Nephron progenitor cell (in vitro differentiated cells): ENCODE measurements at regions not wholly inside any gene's neighbourhood (a gene's known extent, or its start where the extent isn't known, plus 50 kb on each side); places are given as distances from the start of the nearest gene placed in this dataset.
"Not testable (repeated sequence)": the region's sequence is repeated elsewhere in the genome, so short reads cannot be mapped to it uniquely, and the experiment has no call there.

ENCODE experiments used
- DNase-seq: peaks from one replicate; pipeline ENCODE4 v3.0.0; 2021
- H3K27ac Mint-ChIP-seq: 2 replicates; pipeline ENCODE4 v1.8.0; 2021; ENCODE audit warnings: mild to moderate bottlenecking, moderate library complexity, mixed read lengths
- H3K27me3 Mint-ChIP-seq: 2 replicates; pipeline ENCODE4 v1.8.0; 2021; ENCODE audit warnings: mild to moderate bottlenecking, low read depth, mixed read lengths; ENCODE audit not compliant: poor library complexity
- H3K36me3 Mint-ChIP-seq: 2 replicates; pipeline ENCODE4 v1.8.0; 2021; ENCODE audit warnings: low read depth, mixed read lengths
- H3K4me1 Mint-ChIP-seq: 2 replicates; pipeline ENCODE4 v1.8.0; 2021; ENCODE audit warnings: mixed read lengths
- H3K4me3 Mint-ChIP-seq: 2 replicates; pipeline ENCODE4 v1.8.0; 2021; ENCODE audit warnings: mild to moderate bottlenecking, moderate library complexity, mixed read lengths
- H3K9me3 Mint-ChIP-seq: 2 replicates; pipeline ENCODE4 v1.8.0; 2021; ENCODE audit warnings: mild to moderate bottlenecking, moderate library complexity, mixed read lengths
- CTCF ChIP-seq: fragments of 200-600 bp; sonication (generic); IDR thresholded peaks from 2 replicates; pipeline ENCODE4 v1.5.0; 2021; ENCODE audit warnings: antibody characterized with exemption

DNA sequence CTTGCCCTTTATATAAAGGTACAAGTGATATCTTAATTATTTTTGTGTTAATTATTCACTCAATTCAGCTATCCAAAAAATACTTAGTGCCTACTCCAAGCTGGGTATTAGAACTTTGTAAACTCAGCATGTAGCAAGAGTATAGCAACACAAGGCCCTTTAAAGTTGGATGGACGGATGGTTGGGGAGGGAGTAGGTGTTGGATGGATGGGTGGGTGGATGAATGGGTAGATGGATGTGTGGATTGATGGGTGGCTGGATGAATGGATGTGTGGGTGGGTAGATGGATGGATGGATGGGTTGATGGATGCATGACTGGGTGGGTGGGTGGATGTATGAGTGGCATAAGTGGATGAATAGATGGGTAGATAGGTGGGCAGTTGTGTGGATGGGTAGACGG, 211.5 kb downstream of the BANP start:
- peaks cover 12% of the 10 kb centered on the region for H3K4me1 Mint-ChIP-seq
- not testable (repeated sequence) for H3K4me3 Mint-ChIP-seq, H3K9me3 Mint-ChIP-seq, H3K36me3 Mint-ChIP-seq, DNase-seq, H3K27me3 Mint-ChIP-seq, H3K27ac Mint-ChIP-seq

DNA sequence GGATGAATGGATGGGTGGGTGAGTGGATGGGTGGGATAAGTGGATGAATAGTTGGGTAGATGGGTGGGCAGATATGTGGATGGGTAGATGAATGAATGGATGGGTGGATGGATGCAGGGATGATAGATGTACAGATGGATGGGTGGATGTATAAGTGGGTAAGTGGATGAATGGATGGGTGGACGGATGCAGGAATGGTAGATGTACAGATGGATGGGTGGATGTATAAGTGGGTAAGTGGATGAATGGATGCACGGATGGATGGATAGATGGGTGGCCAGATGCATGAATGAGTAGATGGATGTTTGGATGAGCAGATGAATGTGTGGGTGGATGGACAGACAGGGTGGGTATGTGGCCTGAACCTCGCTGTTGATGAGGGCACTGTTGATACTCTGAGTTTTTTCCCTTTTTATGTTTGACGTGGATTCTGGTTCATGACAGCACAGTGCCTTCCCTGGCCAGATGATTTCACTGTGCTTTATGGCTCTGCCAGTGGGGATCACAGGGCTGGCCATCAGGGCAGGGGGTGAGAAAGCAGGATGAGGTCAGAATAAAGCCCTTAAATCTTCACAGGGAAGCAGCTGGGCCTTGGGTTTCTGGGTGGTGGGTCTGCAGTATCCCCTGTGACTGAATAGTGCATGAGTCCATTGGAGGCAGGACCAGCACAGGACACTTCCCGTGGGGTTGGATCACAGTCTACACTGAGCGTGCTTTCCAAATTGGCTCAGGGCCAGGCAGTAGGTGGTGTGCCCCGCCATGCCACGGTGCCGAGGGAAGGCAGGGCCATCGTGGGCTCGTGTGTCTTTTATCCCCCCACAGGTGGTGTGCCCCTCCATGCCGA, 213.2 kb downstream of the BANP start:
- not testable (repeated sequence) for H3K9me3 Mint-ChIP-seq, DNase-seq, H3K36me3 Mint-ChIP-seq, H3K27ac Mint-ChIP-seq, H3K4me3 Mint-ChIP-seq
- Mint-ChIP-seq H3K27me3 (peaks cover 12% of the 10 kb centered on the region), H3K4me1 (peaks cover 12% of the 10 kb centered on the region)

GRCh38 chr16:88165040-88165544, 213.9 kb downstream of the BANP start:
- H3K4me3 Mint-ChIP-seq, H3K4me1 Mint-ChIP-seq, H3K27ac Mint-ChIP-seq, H3K36me3 Mint-ChIP-seq, H3K27me3 Mint-ChIP-seq, H3K9me3 Mint-ChIP-seq, DNase-seq: not testable (repeated sequence)

- DNase-seq, H3K9me3 Mint-ChIP-seq: not testable (repeated sequence)
- peaks cover 14% of the 10 kb centered on the region for H3K27me3 Mint-ChIP-seq
These were observed 214.4 kb downstream of the BANP start for GRCh38 chr16:88165683-88166082.

GRCh38 chr16:88166209-88166773, 215.1 kb downstream of the BANP start:
- H3K4me3 Mint-ChIP-seq, H3K36me3 Mint-ChIP-seq, H3K27ac Mint-ChIP-seq, H3K4me1 Mint-ChIP-seq, H3K9me3 Mint-ChIP-seq, DNase-seq: not testable (repeated sequence)
- H3K27me3 Mint-ChIP-seq, result peaks cover 15% of the 10 kb centered on the region

More at GRCh38 chr16:88165683-88166082, 214.4 kb downstream of the BANP start:
- not testable (repeated sequence) for H3K36me3 Mint-ChIP-seq, H3K4me3 Mint-ChIP-seq, H3K27ac Mint-ChIP-seq
- H3K4me1 Mint-ChIP-seq, result peaks cover 11% of the 10 kb centered on the region

- DNase-seq, H3K27ac Mint-ChIP-seq, H3K4me3 Mint-ChIP-seq, H3K36me3 Mint-ChIP-seq, H3K4me1 Mint-ChIP-seq: not testable (repeated sequence)
- H3K27me3 Mint-ChIP-seq, result peaks cover 20% of the 10 kb centered on the region
- peaks cover 20% of the 10 kb centered on the region for H3K9me3 Mint-ChIP-seq
These were observed 214.8 kb upstream of the ZNF469 start for GRCh38 chr16:88167798-88168556.

GRCh38 chr16:88168557-88168949, 214.2 kb upstream of the ZNF469 start:
- DNase-seq, H3K36me3 Mint-ChIP-seq, H3K27ac Mint-ChIP-seq, H3K4me1 Mint-ChIP-seq, H3K4me3 Mint-ChIP-seq: not testable (repeated sequence)
- Mint-ChIP-seq H3K9me3 (peaks cover 22% of the 10 kb centered on the region), H3K27me3 (peaks cover 20% of the 10 kb centered on the region)

DNA sequence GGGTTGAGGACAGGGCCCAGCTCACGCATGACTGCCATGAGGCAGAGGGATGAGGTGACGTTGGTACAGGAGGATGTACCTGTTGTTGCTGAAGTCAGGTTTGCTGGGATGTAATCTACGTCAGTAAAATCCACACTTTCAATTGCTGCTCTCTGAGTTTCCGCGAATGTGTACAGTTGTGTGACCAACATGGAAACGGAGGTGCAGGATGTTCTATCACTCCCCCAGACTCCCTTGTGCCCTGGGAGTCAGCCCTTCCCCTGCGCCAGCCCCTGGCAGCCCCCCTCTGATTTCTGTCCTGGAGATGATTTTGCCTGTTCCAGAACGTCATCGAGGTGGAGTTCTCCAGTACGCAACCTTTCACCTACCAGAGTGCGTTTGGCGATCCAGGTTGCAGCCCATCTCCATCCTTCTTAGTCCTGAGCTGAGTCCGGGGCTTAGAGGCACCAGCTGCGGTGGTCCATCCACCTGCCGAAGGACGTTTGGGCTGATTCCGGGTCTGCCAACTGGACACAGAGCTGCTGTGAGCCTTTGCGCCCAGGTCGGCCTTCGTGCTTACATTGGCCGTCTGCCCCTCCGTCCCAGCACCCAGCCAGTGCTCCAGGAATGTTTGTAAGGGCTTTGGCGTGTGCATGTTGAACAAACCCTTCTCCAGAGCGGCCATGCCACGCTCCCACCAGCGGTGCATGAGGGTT, 213.5 kb upstream of the ZNF469 start:
- not testable (repeated sequence) for DNase-seq, H3K4me1 Mint-ChIP-seq, H3K36me3 Mint-ChIP-seq

GRCh38 chr16:88169831-88170165, 213.0 kb upstream of the ZNF469 start:
- not testable (repeated sequence) for H3K4me1 Mint-ChIP-seq, H3K27ac Mint-ChIP-seq, DNase-seq, H3K36me3 Mint-ChIP-seq, H3K4me3 Mint-ChIP-seq
- H3K9me3 Mint-ChIP-seq, result peaks cover 24% of the 10 kb centered on the region
- peaks cover 17% of the 10 kb centered on the region for H3K27me3 Mint-ChIP-seq

More for the DNA sequence above, 213.5 kb upstream of the ZNF469 start:
- H3K4me3 Mint-ChIP-seq, H3K27ac Mint-ChIP-seq: not testable (repeated sequence)
- peaks cover 24% of the 10 kb centered on the region for H3K9me3 Mint-ChIP-seq
- H3K27me3 Mint-ChIP-seq, result peaks cover 17% of the 10 kb centered on the region

DNA sequence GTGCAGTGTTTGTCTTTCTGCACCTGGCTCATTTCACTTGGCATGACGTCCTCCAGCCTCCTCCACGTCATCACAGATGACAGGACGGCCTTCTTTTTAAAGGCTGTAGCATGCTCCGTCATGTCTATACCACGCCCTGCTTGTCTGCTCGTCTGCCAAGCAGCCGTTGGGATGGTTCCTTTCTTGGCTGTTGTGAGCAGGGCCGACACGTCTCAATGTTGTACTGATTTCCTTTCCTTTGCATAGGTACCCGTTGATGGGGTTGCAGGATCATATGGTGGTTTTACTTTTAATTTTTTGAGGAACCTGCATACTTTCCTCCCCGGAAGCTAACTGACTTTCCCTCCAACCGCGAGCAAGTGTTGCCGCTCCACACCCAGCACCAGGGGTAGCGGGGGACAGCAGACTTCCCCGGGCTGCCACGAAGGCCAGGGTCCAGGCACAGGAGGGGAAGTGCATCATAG, 212.2 kb upstream of the ZNF469 start:
- Mint-ChIP-seq H3K27me3 (peaks cover 24% of the 10 kb centered on the region), H3K4me1 (peaks cover 6% of the 10 kb centered on the region), H3K36me3 (no peaks in the 10 kb centered on the region), H3K27ac (no peak overlapping the region), H3K4me3 (no peak overlapping the region), H3K9me3 (peaks cover 32% of the 10 kb centered on the region)
- no peak for DNase-seq
- no peak for TF ChIP-seq CTCF

DNA sequence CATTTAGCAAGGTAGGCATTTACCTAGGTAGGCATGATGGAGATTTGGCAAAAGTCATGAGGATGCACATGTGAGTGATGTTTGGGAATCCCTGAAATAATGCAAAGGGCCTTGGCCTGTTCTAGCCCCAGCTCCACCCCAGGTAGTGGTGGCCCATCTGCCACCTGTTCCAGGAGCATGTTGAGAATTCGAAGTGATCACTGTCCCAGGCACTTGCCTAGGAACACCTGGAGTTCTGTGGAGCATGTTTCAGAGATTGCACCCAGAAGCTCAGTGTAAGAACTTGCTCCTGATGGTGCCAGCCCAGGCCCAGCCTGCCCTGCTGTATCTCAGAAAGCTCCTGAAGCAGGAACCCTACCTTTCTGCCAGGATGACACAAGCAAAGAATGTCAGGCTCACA, 211.6 kb upstream of the ZNF469 start:
- Mint-ChIP-seq H3K9me3 (peaks cover 34% of the 10 kb centered on the region), H3K27me3 (peaks cover 25% of the 10 kb centered on the region)
- not testable (repeated sequence) for DNase-seq, H3K4me1 Mint-ChIP-seq, H3K36me3 Mint-ChIP-seq, H3K4me3 Mint-ChIP-seq, H3K27ac Mint-ChIP-seq

DNA sequence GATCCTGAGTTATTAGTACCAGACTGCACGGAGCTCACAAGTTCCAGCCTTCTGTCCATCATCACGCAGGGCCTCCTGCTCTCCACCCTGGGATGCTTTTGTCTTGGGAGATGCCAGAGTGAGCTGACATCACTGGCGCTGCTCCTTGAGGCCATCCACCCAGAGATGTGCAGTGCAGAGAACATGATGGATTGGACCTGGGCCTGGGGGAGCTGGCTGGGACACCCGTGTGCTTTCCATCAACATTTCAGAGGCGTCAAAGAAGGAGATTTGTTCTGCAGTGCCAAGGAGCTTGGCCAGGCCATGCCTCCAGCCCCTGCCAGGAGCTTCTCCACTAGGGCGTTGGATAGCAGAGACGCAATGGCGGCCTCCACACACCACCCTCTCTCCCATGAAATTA, 206.6 kb upstream of the ZNF469 start:
- H3K27ac Mint-ChIP-seq, H3K4me3 Mint-ChIP-seq, H3K36me3 Mint-ChIP-seq, DNase-seq, H3K4me1 Mint-ChIP-seq: not testable (repeated sequence)
- peaks cover 36% of the 10 kb centered on the region for H3K9me3 Mint-ChIP-seq
- peaks cover 13% of the 10 kb centered on the region for H3K27me3 Mint-ChIP-seq
